ENCODE measurements at regions not wholly inside any gene's neighbourhood (a gene's known extent, or its start where the extent isn't known, plus 50 kb on each side); places are given as distances from the start of the nearest gene placed in this dataset.

DNA sequence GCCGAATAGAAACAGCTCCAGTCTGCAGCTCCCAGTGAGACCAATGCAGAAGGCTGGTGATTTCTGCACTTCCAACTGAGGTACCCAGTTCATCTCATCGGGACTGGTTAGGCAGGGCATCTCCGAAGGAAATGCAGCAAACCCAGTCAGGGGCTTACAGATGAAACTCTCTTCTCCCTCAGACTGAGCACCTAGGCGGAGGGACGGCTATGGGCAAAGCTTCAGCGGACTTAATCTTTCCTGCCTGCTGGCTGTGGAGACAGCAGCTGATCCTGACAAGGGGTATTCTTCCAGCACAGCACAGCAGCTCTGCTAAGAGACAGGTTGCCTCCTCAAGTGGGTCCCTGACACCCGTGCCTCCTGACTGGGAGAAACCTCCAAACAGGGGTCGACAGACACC, 330.9 kb downstream of the DNAH5 start:
- Histone ChIP-seq H3K4me2 (ENCODE audit: extremely low read depth, insufficient read depth, low read length) (no peak overlapping the region), H3K36me3 (ENCODE audit: control insufficient read depth, insufficient read depth, low read length) (no peaks in the 10 kb centered on the region), H3K4me3 (replicated peaks in 1 of 4; ENCODE audit: control extremely low read depth in 1 of 4, insufficient read depth in 1 of 4, low read depth in 3 of 4, low read length in 4 of 4) (no peak overlapping the region), H3K9me3 (ENCODE audit: control insufficient read depth, insufficient read depth, low read depth, low read length) (no peaks in the 10 kb centered on the region), H4K20me1 (ENCODE audit: control insufficient read depth, extremely low read depth, insufficient read depth, low read length) (no peaks in the 10 kb centered on the region), H3K27me3 (ENCODE audit: control insufficient read depth, insufficient read depth, low read length) (no peaks in the 10 kb centered on the region), H2AFZ (ENCODE audit: low read length) (no peak overlapping the region), H3K9ac (ENCODE audit: insufficient read depth, low read length) (no peak overlapping the region), H3K27ac (ENCODE audit: insufficient read depth, low read length) (no peak overlapping the region), H3K79me2 (ENCODE audit: control insufficient read depth, insufficient read depth, low read length) (no peaks in the 10 kb centered on the region), H3K4me1 (ENCODE audit: control insufficient read depth, extremely low read depth, insufficient read depth, low read length) (no peaks in the 10 kb centered on the region)
- DNase-seq (ENCODE audit: low read depth in 2 of 2): no peak
- TF ChIP-seq EZH2 (IDR thresholded peaks at IDR 0.05; ENCODE audit: low read length, missing control alignments): no peak
- TF ChIP-seq, protein P1, sequence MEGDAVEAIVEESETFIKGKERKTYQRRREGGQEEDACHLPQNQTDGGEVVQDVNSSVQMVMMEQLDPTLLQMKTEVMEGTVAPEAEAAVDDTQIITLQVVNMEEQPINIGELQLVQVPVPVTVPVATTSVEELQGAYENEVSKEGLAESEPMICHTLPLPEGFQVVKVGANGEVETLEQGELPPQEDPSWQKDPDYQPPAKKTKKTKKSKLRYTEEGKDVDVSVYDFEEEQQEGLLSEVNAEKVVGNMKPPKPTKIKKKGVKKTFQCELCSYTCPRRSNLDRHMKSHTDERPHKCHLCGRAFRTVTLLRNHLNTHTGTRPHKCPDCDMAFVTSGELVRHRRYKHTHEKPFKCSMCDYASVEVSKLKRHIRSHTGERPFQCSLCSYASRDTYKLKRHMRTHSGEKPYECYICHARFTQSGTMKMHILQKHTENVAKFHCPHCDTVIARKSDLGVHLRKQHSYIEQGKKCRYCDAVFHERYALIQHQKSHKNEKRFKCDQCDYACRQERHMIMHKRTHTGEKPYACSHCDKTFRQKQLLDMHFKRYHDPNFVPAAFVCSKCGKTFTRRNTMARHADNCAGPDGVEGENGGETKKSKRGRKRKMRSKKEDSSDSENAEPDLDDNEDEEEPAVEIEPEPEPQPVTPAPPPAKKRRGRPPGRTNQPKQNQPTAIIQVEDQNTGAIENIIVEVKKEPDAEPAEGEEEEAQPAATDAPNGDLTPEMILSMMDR (conservative IDR thresholded peaks at IDR 0.05 in 1 of 2, IDR thresholded peaks at IDR 0.05 in 1 of 2; ENCODE audit: low read depth in 1 of 2, low read length in 2 of 2): no peak

DNA sequence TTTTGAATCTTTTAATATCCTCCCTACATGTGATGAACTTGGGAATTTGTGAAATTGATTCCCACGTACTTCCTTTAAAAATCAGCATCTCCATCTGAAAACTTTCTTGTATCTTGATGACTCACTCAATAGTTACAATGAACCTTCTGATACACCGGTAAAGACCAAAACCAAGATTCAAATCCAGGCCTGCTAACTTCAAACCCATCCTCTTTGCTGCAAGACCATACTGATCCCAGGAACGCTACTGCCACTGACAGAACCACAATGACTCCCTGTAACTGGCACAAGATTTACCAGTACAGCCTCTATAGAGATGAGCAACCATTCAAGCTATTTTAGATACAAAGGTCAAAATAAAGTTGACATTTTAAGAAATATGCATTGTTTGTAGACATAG, 332.9 kb downstream of the DNAH5 start:
- Histone ChIP-seq H3K27me3 (ENCODE audit: control insufficient read depth, insufficient read depth, low read length) (no peaks in the 10 kb centered on the region), H3K4me1 (ENCODE audit: control insufficient read depth, extremely low read depth, insufficient read depth, low read length) (no peaks in the 10 kb centered on the region), H3K9me3 (ENCODE audit: control insufficient read depth, insufficient read depth, low read depth, low read length) (no peaks in the 10 kb centered on the region), H3K4me3 (replicated peaks in 1 of 4; ENCODE audit: control extremely low read depth in 1 of 4, insufficient read depth in 1 of 4, low read depth in 3 of 4, low read length in 4 of 4) (no peak overlapping the region), H3K9ac (ENCODE audit: insufficient read depth, low read length) (no peak overlapping the region), H3K36me3 (ENCODE audit: control insufficient read depth, insufficient read depth, low read length) (no peaks in the 10 kb centered on the region), H3K79me2 (ENCODE audit: control insufficient read depth, insufficient read depth, low read length) (no peaks in the 10 kb centered on the region), H3K4me2 (ENCODE audit: extremely low read depth, insufficient read depth, low read length) (no peak overlapping the region), H3K27ac (ENCODE audit: insufficient read depth, low read length) (no peak overlapping the region), H2AFZ (ENCODE audit: low read length) (no peak overlapping the region), H4K20me1 (ENCODE audit: control insufficient read depth, extremely low read depth, insufficient read depth, low read length) (no peaks in the 10 kb centered on the region)
- DNase-seq (ENCODE audit: low read depth in 2 of 2): no peak
- no peak for TF ChIP-seq EZH2 (IDR thresholded peaks at IDR 0.05; ENCODE audit: low read length, missing control alignments)
- TF ChIP-seq, protein P1 (conservative IDR thresholded peaks at IDR 0.05 in 1 of 2, IDR thresholded peaks at IDR 0.05 in 1 of 2; ENCODE audit: low read depth in 1 of 2, low read length in 2 of 2): no peak

DNA sequence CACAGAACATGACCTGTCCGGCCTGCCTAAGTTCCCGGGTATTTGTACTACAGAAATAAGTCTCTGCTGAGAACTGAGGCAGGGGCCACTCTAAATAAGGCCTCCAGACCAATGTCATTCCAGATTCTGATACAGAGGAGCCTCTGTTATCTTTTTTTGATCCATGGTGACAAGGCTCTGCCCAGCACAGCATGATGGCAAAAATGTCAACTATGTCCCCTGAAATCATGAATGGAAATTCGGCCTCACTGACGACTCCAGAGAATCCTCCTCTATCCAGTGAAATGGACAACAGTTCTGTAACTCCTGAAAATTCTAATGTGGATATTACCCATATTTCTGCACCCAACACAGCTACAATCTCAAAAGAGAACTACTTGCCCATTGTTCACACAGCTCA, 335.0 kb downstream of the DNAH5 start:
- Histone ChIP-seq H3K4me2 (ENCODE audit: extremely low read depth, insufficient read depth, low read length) (no peak overlapping the region), H2AFZ (ENCODE audit: low read length) (no peak overlapping the region), H3K9ac (ENCODE audit: insufficient read depth, low read length) (no peak overlapping the region), H3K27ac (ENCODE audit: insufficient read depth, low read length) (no peak overlapping the region), H3K9me3 (ENCODE audit: control insufficient read depth, insufficient read depth, low read depth, low read length) (no peaks in the 10 kb centered on the region), H3K36me3 (ENCODE audit: control insufficient read depth, insufficient read depth, low read length) (no peaks in the 10 kb centered on the region), H3K4me3 (replicated peaks in 1 of 4; ENCODE audit: control extremely low read depth in 1 of 4, insufficient read depth in 1 of 4, low read depth in 3 of 4, low read length in 4 of 4) (no peak overlapping the region), H3K4me1 (ENCODE audit: control insufficient read depth, extremely low read depth, insufficient read depth, low read length) (no peaks in the 10 kb centered on the region), H3K27me3 (ENCODE audit: control insufficient read depth, insufficient read depth, low read length) (no peaks in the 10 kb centered on the region), H3K79me2 (ENCODE audit: control insufficient read depth, insufficient read depth, low read length) (no peaks in the 10 kb centered on the region), H4K20me1 (ENCODE audit: control insufficient read depth, extremely low read depth, insufficient read depth, low read length) (no peaks in the 10 kb centered on the region)
- TF ChIP-seq, protein P1 (conservative IDR thresholded peaks at IDR 0.05 in 1 of 2, IDR thresholded peaks at IDR 0.05 in 1 of 2; ENCODE audit: low read depth in 1 of 2, low read length in 2 of 2): no peak
- no peak for TF ChIP-seq EZH2 (IDR thresholded peaks at IDR 0.05; ENCODE audit: low read length, missing control alignments)
- DNase-seq (ENCODE audit: low read depth in 2 of 2): no peak

Data from fibroblast of lung (primary cell).